CD4-positive, alpha-beta T cell (primary cell): ENCODE measurements at regions not wholly inside any gene's neighbourhood (a gene's known extent, or its start where the extent isn't known, plus 50 kb on each side); places are given as distances from the start of the nearest gene placed in this dataset.

Experiments
- ATAC-seq: fragments of 200-7000 bp; cut with Tn5 transposase; one replicate; pipeline ENCODE4 v1.10.0; 2022; ENCODE audit warnings: mild to moderate bottlenecking; ENCODE audit not compliant: poor library complexity
- CTCF ChIA-PET: fragments of 350-600 bp; sonication (Branson Sonifier 250); formaldehyde crosslinking; loops from one replicate; lab custom pipeline; 2021; ENCODE audit warnings: antibody characterized with exemption, inconsistent platforms; lab: Charles Lee
- POLR2A ChIA-PET: fragments of 350-600 bp; sonication (Branson Sonifier 250); formaldehyde crosslinking; loops from one replicate; lab custom pipeline; 2021; ENCODE audit warnings: antibody characterized with exemption, inconsistent platforms; lab: Charles Lee
- DNase-seq, 14 experiments: peaks; one replicate each; pipeline ENCODE4 v3.0.0-alpha.2; 2013 to 2020; ENCODE audit warnings: mixed read lengths in 2 of 14
- H3K27ac ChIP-seq, 2 donors: one replicate each; pipeline versions ENCODE4 v1.5.1 to v1.7.0; 2013; ENCODE audit warnings: low read length in 2 of 2, low read depth in 1 of 2, mild to moderate bottlenecking in 1 of 2
- H3K27me3 ChIP-seq, 2 experiments: 1 replicate in 1 of 2; 2 replicates in 1 of 2; pipeline versions ENCODE4 v1.6.1 to v1.7.0; 2013; ENCODE audit warnings: low read length in 2 of 2, control low read depth in 1 of 2, mild to moderate bottlenecking in 1 of 2, moderate library complexity in 1 of 2; ENCODE audit not compliant: insufficient read depth in 2 of 2, control insufficient read depth in 1 of 2
- H3K36me3 ChIP-seq: one replicate; pipeline ENCODE4 v1.6.1; 2013; ENCODE audit warnings: low read length, control low read depth; ENCODE audit not compliant: insufficient read depth
- H3K4me1 ChIP-seq: one replicate; pipeline ENCODE4 v1.6.1; 2013; ENCODE audit warnings: low read length, control low read depth; ENCODE audit not compliant: insufficient read depth
- H3K4me3 ChIP-seq: one replicate; pipeline ENCODE4 v1.5.1; 2013; ENCODE audit warnings: mild to moderate bottlenecking, low read length, moderate library complexity
- H3K9me3 ChIP-seq, 2 experiments: 1 replicate in 1 of 2; 2 replicates in 1 of 2; pipeline versions ENCODE4 v1.6.1 to v1.7.0; 2013; ENCODE audit warnings: low read length in 2 of 2, mild to moderate bottlenecking in 2 of 2, control low read depth in 1 of 2, moderate library complexity in 1 of 2; ENCODE audit not compliant: control insufficient read depth in 1 of 2, insufficient read depth in 1 of 2
- H3K27ac Mint-ChIP-seq: one replicate; pipeline ENCODE4 v1.8.0; 2020; ENCODE audit warnings: mixed read lengths
- H3K27me3 Mint-ChIP-seq: one replicate; pipeline ENCODE4 v1.8.0; 2021; ENCODE audit warnings: mixed read lengths
- H3K36me3 Mint-ChIP-seq: one replicate; pipeline ENCODE4 v1.8.0; 2021; ENCODE audit warnings: low read depth, mixed read lengths
- H3K4me1 Mint-ChIP-seq: one replicate; pipeline ENCODE4 v1.8.0; 2021; ENCODE audit warnings: low read depth, mixed read lengths
- H3K4me3 Mint-ChIP-seq: one replicate; pipeline ENCODE4 v1.8.0; 2020; ENCODE audit warnings: mild to moderate bottlenecking, mixed read lengths
- H3K9me3 Mint-ChIP-seq: one replicate; pipeline ENCODE4 v1.8.0; 2020; ENCODE audit warnings: mixed read lengths
- CTCF ChIP-seq: fragments of 200-600 bp; IDR thresholded peaks from one replicate; pipeline ENCODE4 v1.8.0; 2022; ENCODE audit warnings: antibody characterized with exemption, mild to moderate bottlenecking
- intact Hi-C, 2 experiments: fragments of 100-400 bp; cut with DNase I in 1 of 2; cut with micrococcal nuclease in 1 of 2; formaldehyde crosslinking; loops; one replicate each; pipeline versions ENCODE4 v1.15.1 to v1.9.0; 2023 to 2025; cut with DNase I, micrococcal nuclease

GRCh38 chr6:14439419-14439818, 321.8 kb downstream of the CD83 start:
- H3K4me3 ChIP-seq = no peak overlapping the region
- no peaks in the 10 kb centered on the region for H3K27me3 ChIP-seq
- Mint-ChIP-seq H3K4me1 (peaks cover 8% of the 10 kb centered on the region), H3K27ac (no peak overlapping the region), H3K36me3 (no peaks in the 10 kb centered on the region), H3K27me3 (no peaks in the 10 kb centered on the region), H3K4me3 (no peak overlapping the region), H3K9me3 (no peaks in the 10 kb centered on the region)
- ChIA-PET POLR2A (no interaction called here), CTCF (no interaction called here)
- no peak overlapping the region for H3K27ac ChIP-seq
- no peaks in the 10 kb centered on the region for H3K9me3 ChIP-seq
- H3K4me1 ChIP-seq = no peaks in the 10 kb centered on the region
- intact Hi-C loops = no loop called here
- H3K36me3 ChIP-seq = no peaks in the 10 kb centered on the region
- DNase-seq (no peak), ATAC-seq (no peak)
- TF ChIP-seq CTCF = no peak

GRCh38 chr6:14440215-14440910, 322.8 kb downstream of the CD83 start:
- H3K4me3 Mint-ChIP-seq = no peak overlapping the region
- POLR2A ChIA-PET = no interaction called here
- Histone ChIP-seq H3K4me3 (no peak overlapping the region), H3K27me3 (no peaks in the 10 kb centered on the region), H3K36me3 (no peaks in the 10 kb centered on the region), H3K9me3 (no peaks in the 10 kb centered on the region), H3K4me1 (no peaks in the 10 kb centered on the region), H3K27ac (no peak overlapping the region)
- ATAC-seq (no peak), DNase-seq (no peak)
- intact Hi-C loops = no loop called here
- no peak overlapping the region for H3K27ac Mint-ChIP-seq
- H3K36me3 Mint-ChIP-seq = no peaks in the 10 kb centered on the region
- H3K27me3 Mint-ChIP-seq = no peaks in the 10 kb centered on the region
- TF ChIP-seq CTCF = no peak
- no peaks in the 10 kb centered on the region for H3K9me3 Mint-ChIP-seq
- CTCF ChIA-PET = no interaction called here
- H3K4me1 Mint-ChIP-seq = peaks cover 10% of the 10 kb centered on the region

- DNase-seq (no peak), ATAC-seq (no peak)
- Histone ChIP-seq H3K4me1 (no peaks in the 10 kb centered on the region), H3K27me3 (no peaks in the 10 kb centered on the region), H3K4me3 (no peak overlapping the region), H3K27ac (no peak overlapping the region), H3K9me3 (no peaks in the 10 kb centered on the region), H3K36me3 (no peaks in the 10 kb centered on the region)
- Mint-ChIP-seq H3K9me3 (no peaks in the 10 kb centered on the region), H3K4me3 (no peak overlapping the region), H3K36me3 (no peaks in the 10 kb centered on the region), H3K4me1 (peaks cover 10% of the 10 kb centered on the region), H3K27ac (no peak overlapping the region), H3K27me3 (no peaks in the 10 kb centered on the region)
- ChIA-PET POLR2A (no interaction called here), CTCF (no interaction called here)
- no peak for TF ChIP-seq CTCF
- intact Hi-C loops = no loop called here
Observed at GRCh38 chr6:14440940-14441781, 323.6 kb downstream of the CD83 start.
